Stimulated activated CD8-positive, alpha-beta memory T cell treated with anti-CD3 and anti-CD28 coated beads, Interleukin-2, amount 100 ng/mL, for 48 hours (primary cell): ENCODE measurements at regions not wholly inside any gene's neighbourhood (a gene's known extent, or its start where the extent isn't known, plus 50 kb on each side); places are given as distances from the start of the nearest gene placed in this dataset.
A peak's percentile ranks its signal among the peaks of the same experiment; 100 is the strongest.
"Not testable (repeated sequence)": the region's sequence is repeated elsewhere in the genome, so short reads cannot be mapped to it uniquely, and the experiment has no call there.

Experiments used
- DNase-seq, 2 donors: peaks; one replicate each; pipeline ENCODE4 v3.0.0-alpha.2; 2020; ENCODE audit warnings: low read depth in 2 of 2

GRCh38 chr10:26355241-26355640, 82.9 kb upstream of the APBB1IP start:
- no peak for DNase-seq

DNA sequence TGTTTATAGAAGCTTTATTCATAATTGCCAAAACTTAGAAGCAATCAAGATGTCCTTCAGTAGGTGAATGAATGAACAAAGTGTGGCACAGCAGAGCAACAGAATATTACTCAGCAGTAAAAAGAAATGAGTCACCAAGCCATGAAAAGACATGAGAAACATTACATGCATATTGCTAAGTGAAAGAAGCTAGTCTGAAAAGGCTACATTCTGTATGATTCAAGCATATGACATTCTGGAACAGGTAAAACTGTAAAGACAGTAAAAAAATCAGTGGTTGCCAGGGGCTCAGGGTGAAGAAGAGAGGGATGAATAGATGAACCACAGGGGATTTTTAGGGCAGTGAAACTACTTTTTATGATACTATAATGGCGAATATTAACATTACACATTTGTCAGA, 80.9 kb upstream of the APBB1IP start:
- no peak for DNase-seq

GRCh38 chr10:26358071-26358470, 80.1 kb upstream of the APBB1IP start:
- DNase-seq: no peak

DNA sequence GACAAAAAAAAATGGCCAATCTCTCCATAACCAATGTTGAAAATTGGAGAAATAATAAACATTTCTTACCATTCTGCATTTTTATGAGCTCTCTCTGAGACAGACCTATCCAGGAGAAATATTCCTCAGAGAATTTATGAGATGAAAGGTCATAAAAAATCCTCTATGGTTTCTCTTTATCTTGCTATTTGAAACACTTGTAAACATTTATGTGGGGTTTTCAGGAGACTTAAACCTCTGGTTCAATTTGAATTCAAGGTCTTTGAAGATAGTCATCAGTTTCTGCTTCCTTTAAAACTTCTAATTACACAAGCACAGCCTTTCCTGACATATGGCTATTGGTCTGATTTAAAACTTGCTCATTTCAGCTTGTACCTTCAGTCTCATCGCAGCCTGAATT, 78.5 kb upstream of the APBB1IP start:
- no peak for DNase-seq

- no peak for DNase-seq
These were observed 76.8 kb upstream of the APBB1IP start for GRCh38 chr10:26361351-26361750.

- no peak for DNase-seq
These were observed 76.2 kb upstream of the APBB1IP start for GRCh38 chr10:26361971-26362370.

DNA sequence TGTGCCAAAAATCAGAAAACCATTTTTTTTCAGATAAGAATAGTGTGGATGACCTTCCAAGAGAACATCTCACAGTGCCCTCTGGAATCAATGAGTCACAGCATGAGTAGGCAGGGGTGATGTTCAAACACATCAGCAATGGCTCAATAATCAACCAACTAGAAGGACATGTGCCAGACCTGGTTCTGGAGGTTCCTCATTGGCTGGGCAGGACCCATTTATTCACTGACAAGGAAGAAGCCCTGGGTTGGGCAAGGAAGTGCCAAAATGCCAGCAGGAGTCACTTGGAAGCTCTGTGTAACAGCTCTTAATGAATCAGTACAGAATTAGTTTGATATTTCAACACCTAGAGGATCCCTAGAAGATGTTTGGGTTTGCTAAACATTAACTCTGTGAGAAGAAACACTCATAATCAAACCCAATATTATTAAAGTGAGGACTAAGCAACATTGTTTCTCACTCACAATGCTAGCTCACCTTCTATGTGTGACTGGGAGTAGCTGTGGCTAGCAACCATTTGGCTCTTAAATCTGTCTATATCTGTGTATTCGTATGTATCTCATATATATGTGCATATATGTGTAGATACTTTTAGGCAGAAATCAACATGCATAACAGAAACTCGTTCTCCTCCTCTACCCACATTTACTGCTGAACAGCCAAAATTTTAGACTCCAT, 72.3 kb upstream of the APBB1IP start:
- no peak for DNase-seq

DNA sequence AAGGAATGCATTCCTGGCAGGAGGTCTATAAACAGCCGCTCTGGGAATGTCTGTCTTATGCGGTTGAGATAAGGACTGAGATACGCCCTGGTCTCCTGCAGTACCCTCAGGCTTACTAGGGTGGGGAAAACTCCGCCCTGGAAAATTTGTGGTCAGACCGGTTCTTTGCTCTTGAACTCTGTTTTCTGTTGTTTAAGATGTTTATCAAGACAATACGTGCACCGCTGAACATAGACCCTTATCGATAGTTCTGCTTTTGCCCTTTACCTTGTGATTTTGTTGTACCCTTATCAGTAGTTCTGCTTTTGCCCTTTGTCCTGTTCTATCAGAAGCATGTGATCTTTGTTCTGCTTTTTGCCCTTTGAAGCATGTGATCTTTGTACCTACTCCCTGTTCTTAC, 71.1 kb upstream of the APBB1IP start:
- not testable (repeated sequence) for DNase-seq

- DNase-seq: peak in 1 of 2 donors; percentile 20
These were observed 70.4 kb upstream of the APBB1IP start for GRCh38 chr10:26367771-26368170.

DNA sequence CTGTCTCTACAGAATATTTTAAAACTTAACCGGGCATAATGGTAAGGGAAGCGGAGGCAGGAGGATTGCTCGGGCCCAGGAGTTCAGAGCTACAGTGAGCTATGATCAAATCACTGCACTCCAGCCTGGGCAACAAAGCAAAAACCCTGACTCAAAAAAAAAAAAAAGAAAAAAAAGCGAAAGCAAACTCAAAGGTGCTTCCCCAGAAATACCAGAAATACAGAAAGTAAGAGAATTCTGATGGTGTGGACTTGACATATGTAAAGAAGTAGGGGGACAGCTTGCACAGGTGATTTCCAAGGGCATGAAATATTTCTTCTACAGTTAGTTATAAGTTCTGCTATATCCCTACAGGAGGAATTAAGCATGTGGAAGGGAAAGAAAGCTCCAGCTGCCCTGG, 69.7 kb upstream of the APBB1IP start:
- no peak for DNase-seq

DNA sequence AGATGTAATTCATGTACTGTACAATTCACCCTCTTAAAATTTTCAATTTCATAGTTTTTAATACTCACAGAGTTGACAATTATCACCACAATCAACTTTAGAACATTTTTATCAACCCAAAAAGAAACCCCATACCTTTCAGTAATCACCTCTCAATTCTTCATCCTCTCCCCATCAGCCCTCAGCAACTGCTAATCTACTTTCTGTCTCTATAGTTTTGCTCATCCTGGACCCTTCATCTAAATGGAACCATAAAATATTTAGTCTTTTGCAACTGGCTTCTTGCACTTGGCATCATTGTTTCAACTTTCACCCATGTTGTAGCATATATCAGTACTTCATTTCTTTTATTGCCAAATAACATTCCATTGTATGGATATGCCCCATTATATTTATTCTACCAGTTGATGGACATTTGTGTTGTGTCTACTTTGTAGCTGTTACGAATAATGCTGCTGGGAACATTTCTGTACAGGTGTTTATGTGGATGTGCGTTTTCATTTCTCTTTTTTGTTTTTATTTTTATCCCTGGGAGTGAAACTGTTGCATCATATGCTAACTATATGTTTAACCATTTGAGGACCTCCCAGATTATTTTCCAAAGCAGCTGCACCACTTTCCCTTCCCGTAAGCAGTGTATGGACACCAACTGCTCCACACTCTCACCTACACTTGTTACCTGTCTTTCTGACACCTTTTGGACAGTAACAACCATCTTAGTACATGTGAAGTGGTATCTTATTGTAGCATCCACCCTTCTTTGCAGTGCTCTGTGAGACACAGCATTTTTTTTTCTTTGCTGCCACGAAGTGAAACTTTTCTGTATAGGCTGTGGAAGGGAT, 65.4 kb upstream of the APBB1IP start:
- DNase-seq: no peak

GRCh38 chr10:26374426-26374825, 63.7 kb upstream of the APBB1IP start:
- DNase-seq: no peak

DNA sequence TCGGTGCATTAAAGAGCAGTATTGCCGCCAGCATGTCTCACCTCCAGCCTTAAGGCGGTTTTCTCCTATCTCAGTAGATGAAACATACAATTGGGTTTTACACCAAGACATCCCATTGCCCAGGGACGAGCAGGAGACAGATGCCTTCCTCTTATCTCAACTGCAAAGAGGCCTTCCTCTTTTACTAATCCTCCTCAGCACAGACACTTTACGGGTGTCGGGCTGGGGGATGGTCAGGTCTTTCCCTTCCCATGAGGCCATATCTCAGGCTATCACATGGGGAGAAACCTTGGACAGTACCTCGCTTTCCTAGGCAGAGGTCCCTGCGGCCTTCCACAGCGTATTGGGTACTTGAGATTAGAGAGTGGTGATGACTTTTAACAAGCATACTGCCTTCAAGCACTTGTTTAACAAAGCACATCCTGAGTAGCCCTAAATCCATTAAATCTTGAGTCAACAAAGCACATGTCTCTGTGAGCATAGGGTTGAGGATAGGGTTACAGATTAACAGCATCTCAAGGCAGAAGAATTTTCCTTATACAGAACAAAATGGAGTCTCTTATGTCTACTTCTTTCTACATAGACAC, 60.8 kb upstream of the APBB1IP start:
- not testable (repeated sequence) for DNase-seq

- no peak for DNase-seq
These were observed 59.3 kb upstream of the APBB1IP start for GRCh38 chr10:26378861-26379294.

DNA sequence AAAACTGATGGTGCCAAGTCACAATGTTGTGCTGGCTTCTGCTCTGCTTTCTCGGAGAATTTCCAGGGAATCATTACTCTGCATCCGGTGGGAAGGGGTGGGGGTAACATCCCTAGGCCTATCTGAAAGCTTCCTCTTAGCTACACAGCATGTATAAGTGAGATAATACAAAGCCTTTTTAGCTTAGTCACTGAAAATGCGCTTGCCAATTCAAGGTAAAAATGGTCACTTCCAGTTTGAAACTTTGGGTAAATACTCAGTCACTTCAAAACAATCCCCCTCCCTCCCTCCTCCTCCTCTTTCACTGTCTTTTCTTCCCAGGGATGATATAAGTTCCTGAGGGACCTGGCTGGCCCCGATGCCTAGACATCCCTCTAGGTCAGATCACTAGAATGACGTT, 57.3 kb upstream of the APBB1IP start:
- DNase-seq: no peak

DNA sequence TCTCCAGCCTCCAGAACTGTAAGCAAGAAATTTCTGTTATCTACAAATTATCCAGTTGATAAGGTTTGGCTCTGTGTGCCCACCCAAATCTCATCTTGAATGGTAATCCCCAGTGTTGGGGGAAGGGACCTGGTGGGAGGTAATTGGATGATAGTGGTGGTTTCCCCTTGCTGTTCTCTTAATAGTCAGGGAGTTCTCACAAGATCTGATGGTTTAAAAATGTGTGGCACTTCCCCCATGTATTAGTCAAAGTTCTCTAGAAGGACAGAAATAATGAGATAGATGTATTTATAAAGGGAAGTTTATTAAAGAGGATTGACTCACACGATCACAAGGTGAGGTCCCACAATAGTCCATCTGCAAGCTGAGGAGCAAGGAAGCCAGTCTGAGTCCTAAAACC, 56.2 kb upstream of the APBB1IP start:
- no peak for DNase-seq

- no peak for DNase-seq
These were observed 53.5 kb upstream of the APBB1IP start for GRCh38 chr10:26384600-26384999.

GRCh38 chr10:26385443-26385842, 52.7 kb upstream of the APBB1IP start:
- no peak for DNase-seq

DNA sequence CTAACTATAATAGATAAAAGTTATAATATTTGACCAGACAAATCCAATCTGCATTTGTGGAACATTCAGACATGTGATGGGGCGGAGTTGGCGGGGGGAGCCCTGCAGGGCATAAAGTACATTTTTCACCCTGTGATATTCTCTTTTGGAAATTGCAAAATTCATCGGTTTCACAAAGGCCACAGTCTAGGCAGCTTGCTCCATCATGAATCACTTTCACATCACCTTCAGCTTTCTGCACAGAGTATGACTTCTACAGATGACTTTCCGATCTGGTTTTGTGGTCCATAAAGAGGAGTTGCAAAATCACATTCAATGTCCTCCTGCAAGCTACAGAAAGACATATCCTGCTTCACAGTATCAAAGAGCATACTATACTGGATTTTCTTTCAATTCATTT, 51.4 kb upstream of the APBB1IP start:
- DNase-seq: no peak
